ENCODE measurements at regions not wholly inside any gene's neighbourhood (a gene's known extent, or its start where the extent isn't known, plus 50 kb on each side); places are given as distances from the start of the nearest gene placed in this dataset.

- Histone ChIP-seq H3K4me1 (peaks cover 0 to 4% (median 0%) of the 10 kb centered on the region in 4 donors), H3K9me3 (peaks cover 0 to 11% (median 4%) of the 10 kb centered on the region in 4 donors), H3K27me3 (peaks cover 0 to 61% (median 0%) of the 10 kb centered on the region in 4 donors), H3K27ac (replicated peaks in 1 of 4) (no peak overlapping the region), H3K36me3 (no peaks in the 10 kb centered on the region), H3K4me3 (no peak overlapping the region)
- no peak for DNase-seq (ENCODE audit: extremely low spot score)
- WGBS: 73% methylated on average over 5 of the region's 5 CpGs
- TF ChIP-seq POLR2AphosphoS5 (IDR thresholded peaks at IDR 0.05) (no peak), POLR2A (IDR thresholded peaks at IDR 0.05; ENCODE audit: low read depth) (no peak), EP300 (IDR thresholded peaks at IDR 0.05) (no peak), CTCF (IDR thresholded peaks at IDR 0.05) (no peak)
- intact Hi-C loops (cut with DNase I): no loop called here
Measured at GRCh38 chr1:4531842-4532241, 122.6 kb upstream of the AJAP1 start.

GRCh38 chr1:4532656-4533055 is 121.8 kb upstream of the AJAP1 start:
- Histone ChIP-seq H3K27me3 (peaks cover 0 to 53% (median 0%) of the 10 kb centered on the region in 4 donors), H3K9me3 (peaks cover 0 to 13% (median 4%) of the 10 kb centered on the region in 4 donors), H3K36me3 (no peaks in the 10 kb centered on the region), H3K4me1 (peaks cover 0 to 4% (median 0%) of the 10 kb centered on the region in 4 donors), H3K27ac (replicated peaks in 1 of 4) (no peak overlapping the region), H3K4me3 (no peak overlapping the region)
- whole genome bisulfite sequencing: 98% methylated on average over 4 of the region's 4 CpGs
- TF ChIP-seq POLR2A (IDR thresholded peaks at IDR 0.05; ENCODE audit: low read depth): no peak
- no peak for TF ChIP-seq CTCF (IDR thresholded peaks at IDR 0.05)
- no peak for TF ChIP-seq EP300 (IDR thresholded peaks at IDR 0.05)
- TF ChIP-seq POLR2AphosphoS5 (IDR thresholded peaks at IDR 0.05): no peak
- intact Hi-C loops (cut with DNase I): no loop called here
- no peak for DNase-seq (ENCODE audit: extremely low spot score)

- Histone ChIP-seq H3K4me1 (no peaks in the 10 kb centered on the region), H3K27me3 (peaks cover 0 to 18% (median 0%) of the 10 kb centered on the region in 4 donors), H3K4me3 (no peak overlapping the region), H3K36me3 (no peaks in the 10 kb centered on the region), H3K9me3 (peaks cover 0 to 8% (median 0%) of the 10 kb centered on the region in 4 donors), H3K27ac (replicated peaks in 1 of 4) (no peak overlapping the region)
- WGBS: 86% methylated on average over 4 of the region's 4 CpGs
- no peak for TF ChIP-seq POLR2AphosphoS5 (IDR thresholded peaks at IDR 0.05)
- no peak for TF ChIP-seq EP300 (IDR thresholded peaks at IDR 0.05)
- TF ChIP-seq POLR2A (IDR thresholded peaks at IDR 0.05; ENCODE audit: low read depth): no peak
- TF ChIP-seq CTCF (IDR thresholded peaks at IDR 0.05): no peak
- intact Hi-C loops (cut with DNase I): no loop called here
- no peak for DNase-seq (ENCODE audit: extremely low spot score)
Measured at GRCh38 chr1:4546911-4547310, 107.5 kb upstream of the AJAP1 start.

GRCh38 chr1:4549930-4550329 is 104.5 kb upstream of the AJAP1 start:
- WGBS: 44% methylated on average over 3 of the region's 3 CpGs
- Histone ChIP-seq H3K27me3 (peaks cover 0 to 37% (median 0%) of the 10 kb centered on the region in 4 donors), H3K9me3 (no peaks in the 10 kb centered on the region), H3K36me3 (no peaks in the 10 kb centered on the region), H3K4me1 (no peaks in the 10 kb centered on the region), H3K4me3 (no peak overlapping the region), H3K27ac (replicated peaks in 1 of 4) (no peak overlapping the region)
- no peak for DNase-seq (ENCODE audit: extremely low spot score)
- TF ChIP-seq CTCF (IDR thresholded peaks at IDR 0.05) (no peak), POLR2A (IDR thresholded peaks at IDR 0.05; ENCODE audit: low read depth) (no peak), EP300 (IDR thresholded peaks at IDR 0.05) (no peak), POLR2AphosphoS5 (IDR thresholded peaks at IDR 0.05) (no peak)
- intact Hi-C loops (cut with DNase I): no loop called here

- intact Hi-C loops (cut with DNase I): no loop called here
- Histone ChIP-seq H3K27ac (replicated peaks in 1 of 4) (no peak overlapping the region), H3K27me3 (peaks cover 0 to 32% (median 0%) of the 10 kb centered on the region in 4 donors), H3K9me3 (no peaks in the 10 kb centered on the region), H3K4me3 (no peak overlapping the region), H3K36me3 (no peaks in the 10 kb centered on the region), H3K4me1 (no peaks in the 10 kb centered on the region)
- TF ChIP-seq POLR2A (IDR thresholded peaks at IDR 0.05; ENCODE audit: low read depth): no peak
- no peak for TF ChIP-seq CTCF (IDR thresholded peaks at IDR 0.05)
- TF ChIP-seq EP300 (IDR thresholded peaks at IDR 0.05): no peak
- TF ChIP-seq POLR2AphosphoS5 (IDR thresholded peaks at IDR 0.05): no peak
- no peak for DNase-seq (ENCODE audit: extremely low spot score)
- 25% methylated on average over 2 of the region's 2 CpGs for WGBS
Measured at GRCh38 chr1:4550941-4551340, 103.5 kb upstream of the AJAP1 start.
